C4-2B (cell line): ENCODE measurements at regions not wholly inside any gene's neighbourhood (a gene's known extent, or its start where the extent isn't known, plus 50 kb on each side); places are given as distances from the start of the nearest gene placed in this dataset.

ENCODE experiments used
- CTCF ChIP-seq: fragments of 450-650 bp; conservative IDR thresholded peaks from 2 replicates; pipeline ENCODE4 v1.5.1; 2017; ENCODE audit warnings: mild to moderate bottlenecking
- ZFX ChIP-seq: fragments of 450-650 bp; IDR thresholded peaks from 2 replicates; pipeline ENCODE4 v1.6.1; 2017

- TF ChIP-seq CTCF (no peak), ZFX (no peak)
Measured at GRCh38 chr6:91631227-91631626, 1044.4 kb upstream of the MAP3K7 start.
